C4-2B (cell line): ENCODE measurements at regions not wholly inside any gene's neighbourhood (a gene's known extent, or its start where the extent isn't known, plus 50 kb on each side); places are given as distances from the start of the nearest gene placed in this dataset.

Source experiments
- ZFX ChIP-seq: fragments of 450-650 bp; IDR thresholded peaks from 2 replicates; pipeline ENCODE4 v1.6.1; 2017
- TF ChIP-seq, protein P1 (sequence below): fragments of 450-650 bp; conservative IDR thresholded peaks from 2 replicates; pipeline ENCODE4 v1.5.1; 2017; ENCODE audit warnings: mild to moderate bottlenecking

DNA sequence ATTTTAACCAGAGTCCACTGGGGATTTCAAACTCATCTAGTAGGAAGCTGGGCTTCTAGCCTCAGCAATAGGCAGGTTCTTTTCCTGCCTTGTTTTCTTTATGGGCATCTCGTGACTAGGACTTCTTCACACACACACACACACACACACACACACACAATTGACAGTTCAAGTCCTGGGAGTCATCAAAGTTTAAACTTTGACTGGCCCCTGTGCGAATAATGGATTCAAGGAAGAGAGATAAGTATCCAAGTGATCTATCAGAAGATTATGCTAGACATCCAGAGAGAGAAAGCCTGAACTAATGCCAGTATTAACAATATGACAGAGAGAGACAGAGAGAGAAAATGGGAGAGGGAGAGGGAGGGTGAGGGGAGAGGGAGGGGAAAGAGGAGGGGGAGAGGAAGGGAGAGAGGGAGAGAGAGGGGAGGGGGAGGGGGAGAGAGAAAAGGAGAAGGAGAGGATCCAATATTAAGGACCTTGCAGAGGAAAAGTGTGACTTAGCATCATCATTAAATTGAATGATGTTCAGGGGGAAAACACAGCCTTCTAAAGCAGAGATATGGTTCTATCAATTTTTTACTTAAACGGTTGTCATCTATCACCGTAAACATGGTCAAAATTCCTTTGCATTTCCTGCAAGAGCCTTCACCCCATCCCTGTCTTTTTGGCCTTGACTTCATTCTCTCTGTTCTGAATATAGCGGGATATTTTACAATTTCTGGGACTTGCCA, 327.6 kb upstream of the ZEB2 start:
- TF ChIP-seq, protein P1, sequence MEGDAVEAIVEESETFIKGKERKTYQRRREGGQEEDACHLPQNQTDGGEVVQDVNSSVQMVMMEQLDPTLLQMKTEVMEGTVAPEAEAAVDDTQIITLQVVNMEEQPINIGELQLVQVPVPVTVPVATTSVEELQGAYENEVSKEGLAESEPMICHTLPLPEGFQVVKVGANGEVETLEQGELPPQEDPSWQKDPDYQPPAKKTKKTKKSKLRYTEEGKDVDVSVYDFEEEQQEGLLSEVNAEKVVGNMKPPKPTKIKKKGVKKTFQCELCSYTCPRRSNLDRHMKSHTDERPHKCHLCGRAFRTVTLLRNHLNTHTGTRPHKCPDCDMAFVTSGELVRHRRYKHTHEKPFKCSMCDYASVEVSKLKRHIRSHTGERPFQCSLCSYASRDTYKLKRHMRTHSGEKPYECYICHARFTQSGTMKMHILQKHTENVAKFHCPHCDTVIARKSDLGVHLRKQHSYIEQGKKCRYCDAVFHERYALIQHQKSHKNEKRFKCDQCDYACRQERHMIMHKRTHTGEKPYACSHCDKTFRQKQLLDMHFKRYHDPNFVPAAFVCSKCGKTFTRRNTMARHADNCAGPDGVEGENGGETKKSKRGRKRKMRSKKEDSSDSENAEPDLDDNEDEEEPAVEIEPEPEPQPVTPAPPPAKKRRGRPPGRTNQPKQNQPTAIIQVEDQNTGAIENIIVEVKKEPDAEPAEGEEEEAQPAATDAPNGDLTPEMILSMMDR = no peak
- TF ChIP-seq ZFX = no peak
